Natural killer cell (primary cell): ENCODE measurements at regions not wholly inside any gene's neighbourhood (a gene's known extent, or its start where the extent isn't known, plus 50 kb on each side); places are given as distances from the start of the nearest gene placed in this dataset.

Experiments used
- ATAC-seq, 3 donors: fragments of 150-1000 bp in 2 of 3; fragments of 200-7000 bp in 1 of 3; cut with Tn5 transposase; 1 replicate in 1 of 3; 2 replicates in 2 of 3; pipeline ENCODE4 v1.10.0; 2021; ENCODE audit warnings: mild to moderate bottlenecking in 2 of 3, moderate library complexity in 2 of 3
- DNase-seq, 2 donors: peaks; one replicate each; pipeline versions ENCODE4 v3.0.0 to v3.0.0-alpha.2; 2013 to 2021; ENCODE audit warnings: mixed read lengths in 1 of 2
- H3K27ac ChIP-seq: one replicate; pipeline ENCODE4 v1.5.1; 2013; ENCODE audit warnings: mild to moderate bottlenecking, low read length
- H3K27me3 ChIP-seq: one replicate; pipeline ENCODE4 v1.6.1; 2013; ENCODE audit warnings: low read length; ENCODE audit not compliant: control insufficient read depth, insufficient read depth
- H3K36me3 ChIP-seq: one replicate; pipeline ENCODE4 v1.6.1; 2013; ENCODE audit warnings: low read length; ENCODE audit not compliant: control insufficient read depth, insufficient read depth
- H3K4me1 ChIP-seq: one replicate; pipeline ENCODE4 v1.6.1; 2013; ENCODE audit warnings: low read length; ENCODE audit not compliant: control insufficient read depth, insufficient read depth
- H3K4me3 ChIP-seq: one replicate; pipeline ENCODE4 v1.5.1; 2013; ENCODE audit warnings: low read length
- H3K9me3 ChIP-seq: one replicate; pipeline ENCODE4 v1.6.1; 2013; ENCODE audit warnings: low read length; ENCODE audit not compliant: control insufficient read depth, insufficient read depth
- H3K27ac Mint-ChIP-seq, 2 donors: one replicate each; pipeline ENCODE4 v1.8.0; 2022; ENCODE audit warnings: mild to moderate bottlenecking in 2 of 2, mixed read lengths in 2 of 2, moderate library complexity in 1 of 2
- H3K27me3 Mint-ChIP-seq, 2 donors: one replicate each; pipeline ENCODE4 v1.8.0; 2022; ENCODE audit warnings: low read depth in 2 of 2, mixed read lengths in 2 of 2
- H3K36me3 Mint-ChIP-seq: one replicate; pipeline ENCODE4 v1.8.0; 2022; ENCODE audit warnings: mixed read lengths
- H3K4me1 Mint-ChIP-seq, 2 donors: one replicate each; pipeline ENCODE4 v1.8.0; 2022; ENCODE audit warnings: mixed read lengths in 2 of 2
- H3K4me3 Mint-ChIP-seq: one replicate; pipeline ENCODE4 v1.8.0; 2022; ENCODE audit warnings: mild to moderate bottlenecking, moderate library complexity, mixed read lengths
- H3K9me3 Mint-ChIP-seq, 2 donors: one replicate each; pipeline ENCODE4 v1.8.0; 2022; ENCODE audit warnings: mixed read lengths in 2 of 2
- CTCF ChIP-seq: fragments of 200-600 bp; IDR thresholded peaks from one replicate; pipeline ENCODE4 v1.8.0; 2022; ENCODE audit warnings: antibody characterized with exemption
- WGBS: methylation state at CpG from one replicate; pipeline ENCODE4 v1.1.7; 2013; ENCODE audit warnings: missing lambda C conversion rate; ENCODE audit not compliant: insufficient coverage; 5-methylcytosine and 5-hydroxymethylcytosine counted together
- intact Hi-C: fragments of 100-400 bp; cut with micrococcal nuclease; formaldehyde crosslinking; loops from one replicate; pipeline ENCODE4 v1.14.2; 2022

GRCh38 chr15:62631076-62631724 is 411.3 kb upstream of the TPM1 start:
- H3K27ac Mint-ChIP-seq, result no peak overlapping the region
- Histone ChIP-seq H3K4me1 (no peaks in the 10 kb centered on the region), H3K27me3 (no peaks in the 10 kb centered on the region), H3K36me3 (no peaks in the 10 kb centered on the region), H3K9me3 (no peaks in the 10 kb centered on the region), H3K4me3 (no peak overlapping the region), H3K27ac (no peak overlapping the region)
- no peaks in the 10 kb centered on the region for H3K9me3 Mint-ChIP-seq
- H3K36me3 Mint-ChIP-seq, result no peaks in the 10 kb centered on the region
- no peak overlapping the region for H3K4me3 Mint-ChIP-seq
- WGBS, result 89% methylated on average over 2 of the region's 2 CpGs
- TF ChIP-seq CTCF, result no peak
- intact Hi-C loops, result no loop called here
- H3K27me3 Mint-ChIP-seq, result peaks cover 6 to 10% of the 10 kb centered on the region in 2 donors
- ATAC-seq (no peak), DNase-seq (no peak)
- H3K4me1 Mint-ChIP-seq, result no peaks in the 10 kb centered on the region

DNA sequence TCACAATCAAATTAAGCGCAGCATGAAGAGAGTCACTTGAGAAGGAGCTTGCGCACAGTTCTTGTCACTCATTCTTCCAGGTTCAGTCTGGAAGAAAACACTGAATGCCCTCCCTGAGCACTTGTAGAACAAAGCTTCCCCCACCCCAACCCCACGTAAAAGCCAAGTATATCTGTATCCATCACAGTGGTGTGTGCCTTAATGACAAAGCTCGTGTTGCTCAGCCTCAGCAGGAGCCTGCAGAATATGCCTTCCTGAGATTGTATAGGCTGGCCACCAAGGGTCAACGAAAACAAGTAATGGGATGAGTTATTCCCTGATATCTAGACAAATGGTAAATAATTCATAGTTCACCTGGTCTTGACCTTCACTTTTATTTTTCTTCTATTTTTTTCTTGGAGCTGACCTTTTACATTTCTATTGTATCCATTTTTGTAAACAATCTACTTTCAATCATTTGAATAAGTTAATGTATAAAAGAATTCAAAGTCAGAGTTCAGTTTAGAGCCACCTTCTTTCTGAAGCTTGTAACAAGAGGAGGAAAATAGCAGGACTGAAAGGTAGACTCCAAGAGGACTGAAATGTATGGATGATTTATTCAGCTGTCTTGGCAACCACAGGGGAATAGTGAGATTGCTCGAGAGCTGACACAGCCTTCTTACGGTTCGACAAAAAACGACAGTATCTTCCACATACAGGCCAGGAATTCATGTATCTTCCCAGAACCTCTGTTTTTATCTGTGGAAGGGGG is 405.5 kb upstream of the TPM1 start:
- Histone ChIP-seq H3K36me3 (no peaks in the 10 kb centered on the region), H3K4me3 (no peak overlapping the region), H3K27ac (no peak overlapping the region), H3K4me1 (no peaks in the 10 kb centered on the region), H3K27me3 (no peaks in the 10 kb centered on the region), H3K9me3 (no peaks in the 10 kb centered on the region)
- Mint-ChIP-seq H3K9me3 (no peaks in the 10 kb centered on the region), H3K27me3 (peaks cover 7 to 17% of the 10 kb centered on the region in 2 donors), H3K4me1 (peaks cover 5 to 6% of the 10 kb centered on the region in 2 donors), H3K4me3 (no peak overlapping the region), H3K36me3 (no peaks in the 10 kb centered on the region), H3K27ac (no peak overlapping the region)
- intact Hi-C loops, result no loop called here
- WGBS, result 89% methylated on average over 6 of the region's 9 CpGs
- ATAC-seq (no peak), DNase-seq (no peak)
- TF ChIP-seq CTCF, result no peak

- Histone ChIP-seq H3K4me3 (no peak overlapping the region), H3K4me1 (peaks cover 2% of the 10 kb centered on the region), H3K9me3 (no peaks in the 10 kb centered on the region), H3K36me3 (no peaks in the 10 kb centered on the region), H3K27me3 (no peaks in the 10 kb centered on the region), H3K27ac (no peak overlapping the region)
- Mint-ChIP-seq H3K27ac (no peak overlapping the region), H3K4me1 (peaks cover 8 to 10% of the 10 kb centered on the region in 2 donors), H3K9me3 (no peaks in the 10 kb centered on the region), H3K36me3 (no peaks in the 10 kb centered on the region), H3K27me3 (peaks cover 7 to 17% of the 10 kb centered on the region in 2 donors), H3K4me3 (no peak overlapping the region)
- ATAC-seq (no peak), DNase-seq (no peak)
- WGBS, result 89% methylated on average over 5 of the region's 5 CpGs
- TF ChIP-seq CTCF, result no peak
- intact Hi-C loops, result no loop called here
Measured at GRCh38 chr15:62637574-62637897, 405.0 kb upstream of the TPM1 start.
